H1 (cell line): ENCODE measurements at regions not wholly inside any gene's neighbourhood (a gene's known extent, or its start where the extent isn't known, plus 50 kb on each side); places are given as distances from the start of the nearest gene placed in this dataset.

ENCODE experiments used
- ATF2 ChIP-seq: IDR thresholded peaks from 2 replicates; pipeline ENCODE4 v1.6.1; 2012; ENCODE audit warnings: low read length, inconsistent platforms
- BRCA1 ChIP-seq: IDR thresholded peaks from 2 replicates; pipeline ENCODE4 v1.6.1; 2012; ENCODE audit warnings: low read depth, low read length, improper control_type of control experiment
- CHD1 ChIP-seq: IDR thresholded peaks from 2 replicates; pipeline ENCODE4 v1.6.1; 2012; ENCODE audit warnings: low read depth, low read length, improper control_type of control experiment
- CHD7 ChIP-seq: fragments of 300-600 bp; sonication (generic); IDR thresholded peaks from 2 replicates; pipeline ENCODE4 v1.7.1; 2012; ENCODE audit warnings: low read length, moderate library complexity, mild to moderate bottlenecking, inconsistent platforms; ENCODE audit not compliant: insufficient replicate concordance
- RAD21 ChIP-seq, 2 experiments: IDR thresholded peaks in 1 of 2; conservative IDR thresholded peaks in 1 of 2; 2 replicates each; pipeline ENCODE4 v1.6.1; 2011; ENCODE audit warnings: low read depth in 2 of 2, low read length in 2 of 2, improper control_type of control experiment in 1 of 2, inconsistent platforms in 1 of 2, mild to moderate bottlenecking in 1 of 2, moderate library complexity in 1 of 2

DNA sequence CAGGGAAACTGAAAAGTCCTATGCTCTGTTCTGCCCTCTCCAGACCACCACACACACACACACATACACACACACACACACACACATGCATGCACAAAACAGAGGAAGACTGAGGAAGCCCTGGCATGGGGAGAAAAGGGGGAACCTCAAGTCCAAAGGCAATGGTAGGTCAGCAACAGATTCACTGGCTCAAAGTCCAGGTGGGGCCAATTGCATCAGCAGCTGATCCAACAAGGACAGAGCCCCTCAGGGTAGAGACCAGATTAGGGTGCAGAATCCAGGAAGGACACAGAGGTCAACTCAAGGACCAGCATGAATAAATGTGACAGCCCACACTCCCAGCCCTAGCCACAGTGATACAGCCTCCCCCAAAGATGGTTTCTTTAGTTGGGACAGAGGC is 425.0 kb upstream of the SOX5 start (continued):
- no peak for TF ChIP-seq RAD21 (IDR thresholded peaks at IDR 0.05 in 1 of 2, conservative IDR thresholded peaks at IDR 0.05 in 1 of 2; ENCODE audit: low read depth in 2 of 2, low read length in 2 of 2)
- no peak for TF ChIP-seq ATF2
- no peak for TF ChIP-seq CHD1
- TF ChIP-seq CHD7: no peak
- TF ChIP-seq BRCA1: no peak
